ENCODE measurements at regions not wholly inside any gene's neighbourhood (a gene's known extent, or its start where the extent isn't known, plus 50 kb on each side); places are given as distances from the start of the nearest gene placed in this dataset.

- TF ChIP-seq EP300 (IDR thresholded peaks at IDR 0.05), result no peak
- TF ChIP-seq, protein P1, sequence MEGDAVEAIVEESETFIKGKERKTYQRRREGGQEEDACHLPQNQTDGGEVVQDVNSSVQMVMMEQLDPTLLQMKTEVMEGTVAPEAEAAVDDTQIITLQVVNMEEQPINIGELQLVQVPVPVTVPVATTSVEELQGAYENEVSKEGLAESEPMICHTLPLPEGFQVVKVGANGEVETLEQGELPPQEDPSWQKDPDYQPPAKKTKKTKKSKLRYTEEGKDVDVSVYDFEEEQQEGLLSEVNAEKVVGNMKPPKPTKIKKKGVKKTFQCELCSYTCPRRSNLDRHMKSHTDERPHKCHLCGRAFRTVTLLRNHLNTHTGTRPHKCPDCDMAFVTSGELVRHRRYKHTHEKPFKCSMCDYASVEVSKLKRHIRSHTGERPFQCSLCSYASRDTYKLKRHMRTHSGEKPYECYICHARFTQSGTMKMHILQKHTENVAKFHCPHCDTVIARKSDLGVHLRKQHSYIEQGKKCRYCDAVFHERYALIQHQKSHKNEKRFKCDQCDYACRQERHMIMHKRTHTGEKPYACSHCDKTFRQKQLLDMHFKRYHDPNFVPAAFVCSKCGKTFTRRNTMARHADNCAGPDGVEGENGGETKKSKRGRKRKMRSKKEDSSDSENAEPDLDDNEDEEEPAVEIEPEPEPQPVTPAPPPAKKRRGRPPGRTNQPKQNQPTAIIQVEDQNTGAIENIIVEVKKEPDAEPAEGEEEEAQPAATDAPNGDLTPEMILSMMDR (IDR thresholded peaks at IDR 0.05), result no peak
- TF ChIP-seq POLR2A (IDR thresholded peaks at IDR 0.05), result no peak
These were observed 55.9 kb upstream of the NUP160 start for GRCh38 chr11:47904048-47904447.

All from ovary (tissue), 3 donors.